GM21529 (cell line): ENCODE measurements at regions not wholly inside any gene's neighbourhood (a gene's known extent, or its start where the extent isn't known, plus 50 kb on each side); places are given as distances from the start of the nearest gene placed in this dataset.

Experiments used
- ATAC-seq: cut with Tn5 transposase; IDR thresholded peaks from one replicate; pipeline ENCODE4 v1.9.1; 2021; ENCODE audit not compliant: unreplicated experiment

DNA sequence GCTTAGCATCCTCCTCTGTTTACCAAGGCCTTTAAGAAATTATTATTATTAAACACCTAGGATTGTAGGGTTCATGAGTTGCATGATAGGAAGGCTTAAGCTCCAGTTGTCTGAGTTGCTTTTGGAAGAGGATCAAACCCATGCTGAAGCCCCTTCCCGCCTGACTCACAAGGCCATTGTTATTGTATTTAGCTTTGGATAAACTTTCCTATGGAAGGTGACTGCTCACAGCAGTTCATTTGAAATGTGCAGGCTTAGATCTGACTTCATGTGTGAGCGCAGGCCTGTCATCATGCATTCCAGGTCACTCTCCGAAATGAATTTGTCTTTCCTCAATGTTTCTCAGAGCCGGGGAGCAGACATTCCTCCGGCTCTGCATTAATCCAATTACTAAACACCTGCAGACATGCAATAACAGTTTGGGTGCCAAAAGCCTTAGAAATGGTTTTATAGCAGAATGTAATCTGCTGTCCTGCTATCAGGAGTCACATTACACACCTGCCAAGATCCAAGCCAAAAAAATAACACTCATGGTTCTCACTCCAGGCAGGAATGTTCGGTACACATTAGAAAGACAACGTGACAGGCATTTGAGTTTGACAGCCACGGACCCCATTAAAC lies 119.9 kb downstream of the OSR1 start:
- ATAC-seq: no peak

- no peak for ATAC-seq
Measured at GRCh38 chr2:19235308-19235707, 123.1 kb downstream of the OSR1 start.

GRCh38 chr2:19232312-19232711 lies 126.1 kb downstream of the OSR1 start:
- no peak for ATAC-seq

- no peak for ATAC-seq
Measured at GRCh38 chr2:19231625-19232024, 126.8 kb downstream of the OSR1 start.

DNA sequence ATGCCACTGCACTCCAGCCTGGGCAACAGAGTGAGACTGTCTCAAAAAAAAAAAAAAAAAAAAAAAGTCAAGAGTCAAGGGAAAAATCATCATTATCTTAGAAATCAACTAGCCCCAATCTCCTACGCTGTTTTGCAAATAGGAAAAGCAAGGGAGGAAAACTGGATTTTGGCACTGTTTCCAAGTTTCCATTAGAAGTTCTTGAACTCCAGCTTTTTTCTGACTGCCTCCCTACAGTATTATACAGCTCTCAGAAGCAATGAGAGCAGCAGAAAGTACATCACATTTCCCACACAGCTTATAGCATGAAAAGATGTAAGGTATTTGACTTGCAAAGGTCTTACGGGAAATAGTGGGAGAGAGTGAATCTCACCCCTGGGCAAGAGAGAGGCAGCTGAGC lies 127.8 kb downstream of the OSR1 start:
- ATAC-seq: no peak

DNA sequence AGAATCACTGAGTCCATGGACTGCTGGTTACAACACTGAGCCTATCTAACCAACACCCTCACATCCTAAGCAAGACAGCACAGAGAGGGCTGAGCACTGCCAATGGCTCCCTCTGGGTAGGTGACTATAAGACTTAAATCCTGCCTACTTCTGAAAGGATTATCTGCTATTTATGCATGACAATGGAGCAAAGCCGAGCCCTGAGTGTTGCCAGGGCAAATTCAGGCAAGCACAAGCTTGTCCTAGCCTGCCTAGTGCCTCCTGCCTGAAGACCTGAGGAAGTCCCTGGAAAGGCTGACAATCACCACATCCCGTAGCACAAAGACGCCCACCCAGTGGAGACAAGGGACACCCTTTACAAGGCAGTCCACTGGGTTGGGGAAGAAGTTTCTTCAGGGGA lies 129.7 kb downstream of the OSR1 start:
- no peak for ATAC-seq

- no peak for ATAC-seq
Measured at GRCh38 chr2:19228181-19228593, 130.2 kb downstream of the OSR1 start.

- ATAC-seq: no peak
Measured at GRCh38 chr2:19226871-19227270, 131.6 kb downstream of the OSR1 start.

DNA sequence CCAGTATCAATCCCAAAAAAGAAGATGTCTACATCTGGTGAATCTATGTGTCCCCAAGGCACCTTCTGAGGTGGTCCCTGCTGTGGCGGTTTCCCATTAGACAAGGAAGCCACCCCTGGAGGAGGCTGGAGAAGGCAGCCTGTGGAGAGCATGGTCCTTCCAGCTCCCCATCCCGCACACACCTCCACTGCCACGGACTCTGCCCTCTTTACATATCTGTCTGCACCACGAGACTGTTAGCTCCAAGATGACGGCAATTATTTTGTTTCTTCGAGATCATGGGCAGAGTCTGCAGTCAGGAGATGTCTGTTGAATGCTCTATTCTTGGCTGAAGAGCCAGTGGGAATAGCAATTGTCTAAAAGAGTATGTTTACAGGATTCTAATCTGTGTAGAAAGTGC lies 132.0 kb downstream of the OSR1 start:
- ATAC-seq: no peak

DNA sequence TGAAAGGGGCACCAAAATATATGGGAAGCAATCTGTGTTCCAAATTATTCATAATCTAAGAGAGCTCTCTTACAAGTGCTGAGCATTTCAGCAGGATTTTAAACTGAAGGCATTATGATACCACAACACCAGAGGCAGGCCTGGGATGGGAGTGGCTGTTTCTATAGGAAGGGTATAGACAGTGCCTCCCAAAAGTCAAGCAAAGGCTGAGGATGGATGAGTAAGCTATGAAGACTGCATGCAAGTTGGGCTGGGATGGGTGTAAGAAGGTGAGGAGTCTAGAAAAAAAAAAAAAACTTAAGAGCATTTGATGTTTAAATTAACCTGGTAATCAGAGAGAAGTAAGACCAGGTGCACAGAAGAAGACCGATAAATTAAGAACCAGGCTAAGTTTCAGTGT lies 132.5 kb downstream of the OSR1 start:
- no peak for ATAC-seq

GRCh38 chr2:19225126-19225525 lies 133.3 kb downstream of the OSR1 start:
- ATAC-seq: no peak

- ATAC-seq: no peak
Measured at GRCh38 chr2:19224486-19224885, 133.9 kb downstream of the OSR1 start.

DNA sequence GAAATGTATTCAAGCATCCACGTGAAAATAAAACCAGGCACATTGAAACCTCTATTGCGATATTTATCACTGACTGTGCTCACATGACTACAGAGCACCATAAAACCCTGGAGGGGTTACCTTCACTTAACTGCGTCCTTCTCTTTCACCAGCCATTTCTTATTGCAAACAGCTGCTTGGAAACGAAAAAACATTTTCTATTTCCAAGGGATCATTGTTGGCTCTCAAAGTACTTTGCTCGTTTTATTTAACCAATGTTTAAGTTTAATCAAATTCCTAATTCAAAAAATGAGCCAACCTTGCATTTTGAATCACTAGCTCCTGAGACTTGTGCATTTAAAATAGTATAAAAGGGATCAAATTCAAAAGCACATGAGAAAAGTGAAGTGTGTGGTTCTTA lies 134.4 kb downstream of the OSR1 start:
- ATAC-seq: no peak

GRCh38 chr2:19219060-19219459 lies 139.4 kb downstream of the OSR1 start:
- ATAC-seq: no peak

- no peak for ATAC-seq
Measured at GRCh38 chr2:19218166-19218565, 140.3 kb downstream of the OSR1 start.

- ATAC-seq: no peak
Measured at GRCh38 chr2:19216676-19217602, 141.5 kb downstream of the OSR1 start.

DNA sequence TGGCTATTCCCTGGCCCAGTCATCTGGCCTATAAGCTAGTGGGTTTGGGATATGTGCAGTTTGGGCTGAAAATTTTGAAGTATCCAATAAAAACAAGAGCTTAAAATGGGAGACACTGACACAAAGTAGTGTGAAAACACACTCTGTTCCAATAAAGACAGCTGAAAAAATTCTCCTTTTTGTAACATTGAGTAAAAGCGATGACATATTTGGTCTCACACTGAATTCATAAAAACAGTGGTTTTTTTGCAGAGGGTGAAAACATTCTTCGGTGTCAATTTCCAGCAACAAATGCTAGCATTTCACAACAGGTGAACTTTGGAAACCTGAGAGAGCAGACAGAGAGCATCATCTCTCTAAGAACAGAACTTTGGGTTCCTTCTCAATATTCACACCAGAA lies 142.2 kb downstream of the OSR1 start:
- ATAC-seq: no peak

DNA sequence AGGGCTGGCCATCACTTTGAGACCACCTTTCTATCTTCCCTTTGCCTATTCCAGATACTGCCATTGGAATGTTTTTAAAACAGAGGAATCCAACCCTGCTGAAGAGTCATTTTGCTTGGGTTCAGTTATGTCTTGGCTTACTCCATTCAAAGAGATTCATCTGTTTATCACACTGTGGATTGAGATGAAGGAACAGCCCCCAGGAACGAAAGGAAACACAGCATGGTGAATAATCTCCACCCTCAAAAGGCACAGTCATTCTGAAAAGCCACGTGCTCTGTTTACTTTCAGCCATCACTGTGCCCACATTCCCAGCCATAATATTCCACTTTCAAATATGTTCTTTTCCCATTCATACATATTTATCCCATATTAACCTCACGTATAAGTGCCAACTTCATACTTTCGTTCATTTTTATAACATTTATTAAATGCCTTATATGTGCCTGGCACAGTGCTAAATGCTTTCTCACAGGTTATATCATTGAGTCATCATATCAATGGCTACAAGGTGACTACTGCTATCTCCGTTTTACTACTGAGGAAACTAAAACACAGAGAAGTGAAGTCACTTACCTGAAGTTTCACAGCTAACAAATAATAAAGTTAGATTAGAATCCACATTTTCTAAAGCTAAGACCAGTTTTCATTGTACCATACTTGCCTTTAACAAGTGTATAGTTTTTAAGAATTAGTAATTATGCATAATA lies 143.6 kb downstream of the OSR1 start:
- no peak for ATAC-seq

DNA sequence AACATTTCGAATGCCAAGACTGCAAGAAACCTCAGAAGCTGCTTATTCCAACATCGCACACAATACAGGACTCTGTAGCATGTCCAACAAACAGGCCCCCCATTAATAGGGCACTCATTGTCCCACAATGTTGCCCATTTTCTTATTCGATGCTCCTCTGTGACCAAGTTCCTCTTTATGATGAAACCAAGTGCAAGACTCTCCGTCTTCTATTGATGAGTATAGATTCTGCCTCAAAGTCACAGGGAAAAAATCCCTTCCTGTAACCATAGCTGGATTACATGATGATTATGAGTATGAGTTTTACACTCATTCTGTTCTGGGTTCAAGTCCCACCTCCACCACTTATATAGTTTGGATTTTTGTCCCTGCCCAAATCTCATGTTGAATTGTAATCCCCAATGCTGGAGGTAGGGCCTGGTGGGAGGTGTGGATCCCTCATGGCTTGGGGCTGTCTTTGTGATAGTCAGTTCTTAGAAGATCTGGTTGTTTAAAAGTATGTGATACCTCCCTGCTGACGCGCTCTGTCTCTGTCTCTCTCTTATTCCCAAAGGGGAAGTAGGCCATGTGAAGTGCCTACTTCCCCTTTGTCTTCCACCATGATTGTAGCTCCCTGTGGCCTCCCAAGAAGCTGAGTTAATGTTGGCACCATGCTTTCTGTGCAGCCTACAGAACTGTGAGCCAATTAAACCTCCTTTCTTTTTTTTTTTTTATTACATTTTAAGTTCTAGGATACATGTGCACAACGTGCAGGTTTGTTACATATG lies 148.7 kb downstream of the OSR1 start:
- no peak for ATAC-seq

- ATAC-seq: no peak
Measured at GRCh38 chr2:19208479-19209199, 149.8 kb downstream of the OSR1 start.
